Fibroblast of mammary gland (primary cell): ENCODE measurements at regions not wholly inside any gene's neighbourhood (a gene's known extent, or its start where the extent isn't known, plus 50 kb on each side); places are given as distances from the start of the nearest gene placed in this dataset.

Source experiments
- DNase-seq: peaks from one replicate; pipeline ENCODE4 v3.0.0-alpha.2; 2010; ENCODE audit warnings: low read depth
- H3K4me3 ChIP-seq: 2 replicates; pipeline ENCODE4 v1.5.1; 2011; ENCODE audit warnings: low read depth, mild to moderate bottlenecking, low read length, moderate library complexity; ENCODE audit not compliant: control insufficient read depth
- TF ChIP-seq, protein P1 (sequence below): conservative IDR thresholded peaks from 2 replicates; pipeline ENCODE4 v1.5.1; 2011; ENCODE audit warnings: low read depth, low read length, inconsistent platforms; ENCODE audit not compliant: control insufficient read depth, insufficient read depth

DNA sequence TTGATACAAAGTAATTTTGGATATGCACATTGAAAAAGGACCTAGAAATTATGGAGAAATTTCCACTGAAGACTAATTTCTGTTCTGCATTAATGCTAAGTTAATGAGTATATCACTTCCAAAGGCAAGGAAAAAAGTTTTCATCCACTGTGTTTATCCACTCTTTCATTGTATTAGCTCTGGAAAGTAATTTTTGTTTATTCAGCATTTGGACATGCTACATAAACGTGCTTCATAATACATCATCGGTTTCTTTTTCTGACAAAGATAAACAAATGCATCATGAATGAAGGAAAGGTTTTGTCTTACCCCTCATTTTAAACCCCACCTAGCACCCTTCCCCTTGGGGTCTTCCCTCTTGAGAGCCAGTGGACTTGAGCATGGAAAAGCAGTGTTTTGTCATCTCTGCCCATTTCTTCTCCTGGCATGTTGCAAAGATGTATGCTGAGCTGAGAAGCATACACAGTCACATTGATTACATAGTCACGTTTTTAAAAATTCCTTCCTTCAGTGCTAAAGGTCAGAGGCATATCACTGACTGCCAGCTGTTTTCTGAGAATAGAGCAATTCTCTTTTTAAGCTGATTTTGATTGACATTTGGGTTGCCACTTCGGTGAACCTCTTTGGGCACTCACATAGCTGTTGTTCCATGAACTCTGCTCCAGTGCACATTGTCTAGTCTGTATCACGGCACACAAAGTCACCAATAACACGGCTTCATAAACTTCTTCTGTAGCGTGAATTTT is 65.9 kb upstream of the C7orf33 start:
- no peak for DNase-seq
- H3K4me3 ChIP-seq, result no peak overlapping the region
- TF ChIP-seq, protein P1, sequence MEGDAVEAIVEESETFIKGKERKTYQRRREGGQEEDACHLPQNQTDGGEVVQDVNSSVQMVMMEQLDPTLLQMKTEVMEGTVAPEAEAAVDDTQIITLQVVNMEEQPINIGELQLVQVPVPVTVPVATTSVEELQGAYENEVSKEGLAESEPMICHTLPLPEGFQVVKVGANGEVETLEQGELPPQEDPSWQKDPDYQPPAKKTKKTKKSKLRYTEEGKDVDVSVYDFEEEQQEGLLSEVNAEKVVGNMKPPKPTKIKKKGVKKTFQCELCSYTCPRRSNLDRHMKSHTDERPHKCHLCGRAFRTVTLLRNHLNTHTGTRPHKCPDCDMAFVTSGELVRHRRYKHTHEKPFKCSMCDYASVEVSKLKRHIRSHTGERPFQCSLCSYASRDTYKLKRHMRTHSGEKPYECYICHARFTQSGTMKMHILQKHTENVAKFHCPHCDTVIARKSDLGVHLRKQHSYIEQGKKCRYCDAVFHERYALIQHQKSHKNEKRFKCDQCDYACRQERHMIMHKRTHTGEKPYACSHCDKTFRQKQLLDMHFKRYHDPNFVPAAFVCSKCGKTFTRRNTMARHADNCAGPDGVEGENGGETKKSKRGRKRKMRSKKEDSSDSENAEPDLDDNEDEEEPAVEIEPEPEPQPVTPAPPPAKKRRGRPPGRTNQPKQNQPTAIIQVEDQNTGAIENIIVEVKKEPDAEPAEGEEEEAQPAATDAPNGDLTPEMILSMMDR, result no peak

DNA sequence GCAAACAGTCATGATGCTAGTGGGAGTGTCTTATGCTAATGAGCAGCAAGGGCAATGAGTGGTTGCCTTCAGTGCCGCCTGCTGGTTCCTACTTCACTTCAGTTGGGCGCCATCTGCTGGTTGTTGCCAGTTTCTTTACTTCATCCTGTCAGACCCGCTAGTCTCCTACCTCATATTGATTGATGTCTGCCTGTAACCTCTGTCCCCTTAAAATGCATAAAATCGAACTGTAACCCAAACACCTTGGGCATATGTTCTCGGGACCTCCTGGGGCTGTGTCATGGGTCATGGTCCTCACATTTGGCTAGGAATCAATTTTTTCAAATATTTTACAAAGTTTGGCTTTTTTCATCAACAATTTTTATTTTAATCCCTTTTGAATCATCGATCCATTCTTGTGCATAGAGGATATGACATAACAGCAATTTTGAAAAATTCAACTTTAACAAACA is 62.8 kb upstream of the C7orf33 start:
- H3K4me3 ChIP-seq, result no peak overlapping the region
- TF ChIP-seq, protein P1, result peak; percentile 95
- peak; percentile 93 for DNase-seq

DNA sequence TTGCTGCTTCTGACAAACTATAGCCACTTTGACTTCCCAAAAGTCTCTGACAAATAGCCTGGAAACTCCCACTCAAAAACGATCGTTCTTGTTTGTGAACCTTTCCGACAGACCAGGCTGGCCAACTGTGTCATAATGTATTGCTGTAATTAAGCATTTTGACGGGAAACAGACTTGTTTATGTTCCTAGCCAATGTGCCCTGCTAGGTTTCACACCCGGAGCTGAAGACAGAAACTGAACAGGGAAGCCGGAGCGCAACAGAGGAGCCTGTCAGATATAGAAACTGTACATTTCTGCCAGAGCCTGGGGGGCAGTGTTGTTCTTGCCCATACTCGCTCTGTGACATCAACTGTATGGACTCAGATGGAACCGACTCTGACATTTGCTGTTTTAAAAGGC is 55.3 kb upstream of the C7orf33 start:
- TF ChIP-seq, protein P1, result no peak
- DNase-seq, result peak; percentile 7
- no peak overlapping the region for H3K4me3 ChIP-seq

DNA sequence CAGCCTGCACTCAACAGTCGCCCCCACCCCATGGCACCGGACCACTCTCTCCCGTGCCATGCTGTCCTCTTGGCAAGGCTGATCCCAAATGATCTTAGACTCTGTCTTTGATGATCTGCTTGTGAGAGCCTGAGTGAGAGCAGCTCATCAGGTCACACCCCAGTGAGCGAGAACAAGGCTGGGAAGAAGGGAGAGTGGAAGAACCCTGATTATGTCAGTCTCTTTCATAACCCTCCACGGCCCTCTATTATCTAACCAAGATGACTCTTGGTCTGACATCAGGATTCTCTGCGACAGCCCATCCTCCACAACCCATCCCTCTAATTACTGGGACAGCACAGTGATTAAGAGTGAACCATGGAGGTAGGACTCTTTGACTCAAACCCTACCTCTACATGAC is 53.1 kb upstream of the C7orf33 start:
- TF ChIP-seq, protein P1, result no peak
- no peak for DNase-seq
- H3K4me3 ChIP-seq, result no peak overlapping the region

DNA sequence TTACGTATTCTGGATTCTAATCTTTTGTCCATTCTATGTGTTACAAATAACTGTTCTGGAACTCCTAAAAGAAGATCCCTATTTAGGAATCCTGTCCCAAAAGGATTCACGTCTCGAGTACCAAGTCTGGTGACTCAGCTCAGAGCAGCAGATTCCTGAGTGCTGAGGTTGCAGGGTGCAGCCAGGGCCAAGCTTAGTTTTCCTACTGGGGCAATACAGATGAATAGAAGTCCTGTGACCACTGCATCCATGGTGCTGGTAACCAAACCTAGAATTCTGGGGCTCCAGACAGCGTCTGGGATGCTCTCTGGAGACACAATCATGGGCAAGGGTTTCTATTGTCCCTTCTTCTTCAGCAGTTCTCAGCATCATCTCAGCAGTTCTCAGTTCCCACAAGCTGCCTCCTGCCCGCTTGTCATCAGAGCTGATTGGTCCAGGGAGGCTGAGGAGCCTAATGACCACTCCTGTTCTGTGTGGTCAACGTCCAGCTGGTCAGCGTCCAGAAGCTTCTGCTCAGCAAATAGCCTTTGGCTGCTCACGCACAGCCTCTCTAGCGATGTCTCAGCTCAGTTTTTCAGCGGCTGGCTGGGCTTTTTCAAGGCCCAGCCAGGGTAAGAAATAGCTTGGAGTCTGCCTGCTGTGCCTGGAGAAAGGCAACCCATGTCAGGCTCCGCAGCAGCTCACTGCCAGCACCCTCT is 50.4 kb upstream of the C7orf33 start:
- no peak overlapping the region for H3K4me3 ChIP-seq
- TF ChIP-seq, protein P1, result no peak
- DNase-seq, result peak; percentile 90
